ENCODE measurements at regions not wholly inside any gene's neighbourhood (a gene's known extent, or its start where the extent isn't known, plus 50 kb on each side); places are given as distances from the start of the nearest gene placed in this dataset.

DNA sequence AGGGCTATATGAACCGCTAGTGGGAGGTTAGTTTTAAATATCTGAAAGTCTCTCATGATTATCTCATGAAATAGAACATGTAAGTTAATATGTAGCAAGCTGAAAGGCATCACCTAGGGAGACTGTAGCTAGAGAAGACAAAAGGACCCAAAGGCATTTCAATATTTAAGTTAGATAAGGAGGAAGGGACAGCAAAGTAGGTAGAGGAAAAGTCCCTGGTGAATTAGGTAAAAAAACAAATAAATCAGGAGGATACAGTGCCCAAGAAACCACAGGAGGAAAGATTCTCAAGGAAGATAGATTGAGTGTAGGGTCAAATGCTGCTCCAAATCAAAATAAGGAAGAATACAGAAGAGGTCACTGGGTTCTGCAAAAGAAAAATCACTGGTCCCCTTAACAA, 175.5 kb downstream of the GASK1B start:
- TF ChIP-seq, protein P1, sequence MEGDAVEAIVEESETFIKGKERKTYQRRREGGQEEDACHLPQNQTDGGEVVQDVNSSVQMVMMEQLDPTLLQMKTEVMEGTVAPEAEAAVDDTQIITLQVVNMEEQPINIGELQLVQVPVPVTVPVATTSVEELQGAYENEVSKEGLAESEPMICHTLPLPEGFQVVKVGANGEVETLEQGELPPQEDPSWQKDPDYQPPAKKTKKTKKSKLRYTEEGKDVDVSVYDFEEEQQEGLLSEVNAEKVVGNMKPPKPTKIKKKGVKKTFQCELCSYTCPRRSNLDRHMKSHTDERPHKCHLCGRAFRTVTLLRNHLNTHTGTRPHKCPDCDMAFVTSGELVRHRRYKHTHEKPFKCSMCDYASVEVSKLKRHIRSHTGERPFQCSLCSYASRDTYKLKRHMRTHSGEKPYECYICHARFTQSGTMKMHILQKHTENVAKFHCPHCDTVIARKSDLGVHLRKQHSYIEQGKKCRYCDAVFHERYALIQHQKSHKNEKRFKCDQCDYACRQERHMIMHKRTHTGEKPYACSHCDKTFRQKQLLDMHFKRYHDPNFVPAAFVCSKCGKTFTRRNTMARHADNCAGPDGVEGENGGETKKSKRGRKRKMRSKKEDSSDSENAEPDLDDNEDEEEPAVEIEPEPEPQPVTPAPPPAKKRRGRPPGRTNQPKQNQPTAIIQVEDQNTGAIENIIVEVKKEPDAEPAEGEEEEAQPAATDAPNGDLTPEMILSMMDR (IDR thresholded peaks at IDR 0.05; ENCODE audit: low read depth, low read length), result no peak
- TF ChIP-seq EZH2phosphoT487 (IDR thresholded peaks at IDR 0.05; ENCODE audit: low read depth), result no peak
